Panc1 (cell line): ENCODE measurements at regions not wholly inside any gene's neighbourhood (a gene's known extent, or its start where the extent isn't known, plus 50 kb on each side); places are given as distances from the start of the nearest gene placed in this dataset.

Experiments
- ATAC-seq: fragments of 200-7000 bp; cut with Tn5 transposase; 2 replicates; pipeline ENCODE4 v1.9.1; 2020; ENCODE audit warnings: mild to moderate bottlenecking, moderate library complexity
- BruUV-seq: library from RNA; stranded (reverse); fragments of 400-500 nt; replicated peaks from 2 replicates; lab custom pipeline; 2021; lab: Mats Ljungman, UMichigan
- CTCF ChIA-PET: fragments of 300-600 bp; sonication (Branson Sonifier 250); formaldehyde crosslinking; loops from one replicate; lab custom pipeline; 2022; ENCODE audit warnings: antibody characterized with exemption; lab: Charles Lee
- POLR2A ChIA-PET: fragments of 300-600 bp; sonication (Branson Sonifier 250); formaldehyde crosslinking; loops from one replicate; lab custom pipeline; 2022; ENCODE audit warnings: antibody characterized with exemption; lab: Charles Lee
- DNase-seq: peaks from one replicate; pipeline ENCODE4 v3.0.0-alpha.2; 2010; ENCODE audit warnings: low read depth, low spot score
- H3K27ac ChIP-seq: 2 replicates; pipeline ENCODE4 v1.5.1; 2011; ENCODE audit warnings: mild to moderate bottlenecking, low read length, inconsistent platforms
- H3K27me3 ChIP-seq: fragments of 200-500 bp; sonication (Bioruptor generic); 2 replicates; pipeline ENCODE4 v1.6.0; 2014; ENCODE audit warnings: low read length, inconsistent platforms; ENCODE audit not compliant: control insufficient read depth, insufficient read depth
- H3K36me3 ChIP-seq: fragments of 200-500 bp; sonication (Bioruptor generic); 2 replicates; pipeline ENCODE4 v1.5.1; 2014; ENCODE audit warnings: inconsistent platforms, mild to moderate bottlenecking, low read length, moderate library complexity; ENCODE audit not compliant: control insufficient read depth, insufficient read depth
- H3K4me1 ChIP-seq: 2 replicates; pipeline ENCODE4 v1.5.1; 2011; ENCODE audit warnings: inconsistent platforms, mild to moderate bottlenecking, low read length, moderate library complexity; ENCODE audit not compliant: control insufficient read depth, insufficient read depth
- H3K4me3 ChIP-seq, 2 experiments: 2 replicates each; pipeline ENCODE4 v1.5.1; 2011 to 2012; ENCODE audit warnings: low read depth in 2 of 2, low read length in 2 of 2, mild to moderate bottlenecking in 2 of 2, inconsistent platforms in 1 of 2, moderate library complexity in 1 of 2
- H3K9me3 ChIP-seq: fragments of 200-500 bp; sonication (Bioruptor generic); 2 replicates; pipeline ENCODE4 v1.5.1; 2014; ENCODE audit warnings: low read depth, mild to moderate bottlenecking, inconsistent platforms, low read length, moderate library complexity; ENCODE audit not compliant: control insufficient read depth, insufficient read depth
- POLR2AphosphoS5 ChIP-seq: IDR thresholded peaks from 2 replicates; pipeline ENCODE4 v1.6.1; 2012; ENCODE audit warnings: mild to moderate bottlenecking, low read depth, low read length, moderate library complexity
- SIN3A ChIP-seq: IDR thresholded peaks from 2 replicates; pipeline ENCODE4 v1.6.1; 2012; ENCODE audit warnings: low read depth, mild to moderate bottlenecking, low read length, moderate library complexity, borderline replicate concordance; ENCODE audit not compliant: insufficient read depth
- TCF7L2 ChIP-seq: IDR thresholded peaks from 2 replicates; pipeline ENCODE4 v1.6.1; 2011; ENCODE audit warnings: mild to moderate bottlenecking, low read depth, low read length, inconsistent platforms
- in situ Hi-C: cut with HindIII; loops from 2 replicates; pipeline ENCODE4 v1.10.0; 2016; ENCODE audit warnings: low sequenced_read_pairs, low pct_unique_long_range_greater_than_20kb
- intact Hi-C: fragments of 100-400 bp; cut with micrococcal nuclease; formaldehyde crosslinking; loops from one replicate; pipeline ENCODE4 v1.10.0; 2022; ENCODE audit not compliant: unreplicated experiment
- TF ChIP-seq, protein P1 (sequence below): fragments of 450-650 bp; IDR thresholded peaks from 2 replicates; pipeline ENCODE4 v1.5.1; 2017; ENCODE audit warnings: mild to moderate bottlenecking
- TF ChIP-seq, protein P2 (sequence below), 2 experiments: IDR thresholded peaks; 2 replicates each; pipeline ENCODE4 v1.6.1; 2011 to 2012; ENCODE audit warnings: low read depth in 2 of 2, control low read depth in 1 of 2, low read length in 1 of 2, mild to moderate bottlenecking in 1 of 2, moderate library complexity in 1 of 2; ENCODE audit not compliant: insufficient read depth in 1 of 2

DNA sequence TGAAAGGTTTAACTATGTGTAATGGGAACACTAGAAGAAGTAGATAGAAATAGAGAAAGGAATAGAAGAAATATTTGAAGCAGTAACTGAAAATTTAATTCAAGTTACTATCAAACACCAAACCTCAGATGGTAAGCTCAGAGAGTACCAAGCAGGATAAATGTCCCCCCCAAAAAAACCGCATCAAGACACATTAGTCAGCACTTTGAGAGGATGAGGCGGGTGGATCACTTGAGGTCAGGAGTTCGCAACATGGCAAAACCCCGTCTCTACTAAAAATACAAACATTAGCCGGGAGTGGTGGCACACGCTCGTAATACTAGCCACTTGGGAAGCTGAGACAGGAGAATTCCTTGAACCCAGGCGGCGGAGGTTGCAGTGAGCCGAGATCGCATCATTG lies 253.1 kb downstream of the C6orf118 start:
- POLR2A ChIA-PET: no interaction called here
- no TSS peak for BruUV-seq
- CTCF ChIA-PET: no interaction called here

DNA sequence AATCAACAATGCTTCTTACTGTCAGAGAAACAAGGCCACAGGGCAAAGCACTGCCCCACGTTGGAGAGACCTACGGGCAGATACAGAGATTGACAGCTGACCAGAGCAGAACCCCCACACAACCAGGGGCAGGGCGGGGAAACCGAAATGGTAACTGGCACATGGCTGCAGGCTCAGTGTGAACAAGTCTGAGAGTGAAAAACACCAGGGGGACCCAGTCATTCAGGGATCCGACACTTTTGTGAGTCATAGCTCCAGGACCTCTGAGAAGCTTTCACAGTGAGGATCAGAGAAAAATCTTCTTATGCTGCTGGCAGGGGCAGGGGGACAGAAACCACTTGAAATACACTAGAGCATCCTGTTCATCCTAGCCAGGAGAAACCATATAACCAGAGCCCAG lies 254.2 kb downstream of the C6orf118 start:
- in situ Hi-C loops: no loop called here
- TF ChIP-seq, protein P1, sequence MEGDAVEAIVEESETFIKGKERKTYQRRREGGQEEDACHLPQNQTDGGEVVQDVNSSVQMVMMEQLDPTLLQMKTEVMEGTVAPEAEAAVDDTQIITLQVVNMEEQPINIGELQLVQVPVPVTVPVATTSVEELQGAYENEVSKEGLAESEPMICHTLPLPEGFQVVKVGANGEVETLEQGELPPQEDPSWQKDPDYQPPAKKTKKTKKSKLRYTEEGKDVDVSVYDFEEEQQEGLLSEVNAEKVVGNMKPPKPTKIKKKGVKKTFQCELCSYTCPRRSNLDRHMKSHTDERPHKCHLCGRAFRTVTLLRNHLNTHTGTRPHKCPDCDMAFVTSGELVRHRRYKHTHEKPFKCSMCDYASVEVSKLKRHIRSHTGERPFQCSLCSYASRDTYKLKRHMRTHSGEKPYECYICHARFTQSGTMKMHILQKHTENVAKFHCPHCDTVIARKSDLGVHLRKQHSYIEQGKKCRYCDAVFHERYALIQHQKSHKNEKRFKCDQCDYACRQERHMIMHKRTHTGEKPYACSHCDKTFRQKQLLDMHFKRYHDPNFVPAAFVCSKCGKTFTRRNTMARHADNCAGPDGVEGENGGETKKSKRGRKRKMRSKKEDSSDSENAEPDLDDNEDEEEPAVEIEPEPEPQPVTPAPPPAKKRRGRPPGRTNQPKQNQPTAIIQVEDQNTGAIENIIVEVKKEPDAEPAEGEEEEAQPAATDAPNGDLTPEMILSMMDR: no peak
- TF ChIP-seq TCF7L2: no peak
- TF ChIP-seq, protein P2, sequence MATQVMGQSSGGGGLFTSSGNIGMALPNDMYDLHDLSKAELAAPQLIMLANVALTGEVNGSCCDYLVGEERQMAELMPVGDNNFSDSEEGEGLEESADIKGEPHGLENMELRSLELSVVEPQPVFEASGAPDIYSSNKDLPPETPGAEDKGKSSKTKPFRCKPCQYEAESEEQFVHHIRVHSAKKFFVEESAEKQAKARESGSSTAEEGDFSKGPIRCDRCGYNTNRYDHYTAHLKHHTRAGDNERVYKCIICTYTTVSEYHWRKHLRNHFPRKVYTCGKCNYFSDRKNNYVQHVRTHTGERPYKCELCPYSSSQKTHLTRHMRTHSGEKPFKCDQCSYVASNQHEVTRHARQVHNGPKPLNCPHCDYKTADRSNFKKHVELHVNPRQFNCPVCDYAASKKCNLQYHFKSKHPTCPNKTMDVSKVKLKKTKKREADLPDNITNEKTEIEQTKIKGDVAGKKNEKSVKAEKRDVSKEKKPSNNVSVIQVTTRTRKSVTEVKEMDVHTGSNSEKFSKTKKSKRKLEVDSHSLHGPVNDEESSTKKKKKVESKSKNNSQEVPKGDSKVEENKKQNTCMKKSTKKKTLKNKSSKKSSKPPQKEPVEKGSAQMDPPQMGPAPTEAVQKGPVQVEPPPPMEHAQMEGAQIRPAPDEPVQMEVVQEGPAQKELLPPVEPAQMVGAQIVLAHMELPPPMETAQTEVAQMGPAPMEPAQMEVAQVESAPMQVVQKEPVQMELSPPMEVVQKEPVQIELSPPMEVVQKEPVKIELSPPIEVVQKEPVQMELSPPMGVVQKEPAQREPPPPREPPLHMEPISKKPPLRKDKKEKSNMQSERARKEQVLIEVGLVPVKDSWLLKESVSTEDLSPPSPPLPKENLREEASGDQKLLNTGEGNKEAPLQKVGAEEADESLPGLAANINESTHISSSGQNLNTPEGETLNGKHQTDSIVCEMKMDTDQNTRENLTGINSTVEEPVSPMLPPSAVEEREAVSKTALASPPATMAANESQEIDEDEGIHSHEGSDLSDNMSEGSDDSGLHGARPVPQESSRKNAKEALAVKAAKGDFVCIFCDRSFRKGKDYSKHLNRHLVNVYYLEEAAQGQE (IDR thresholded peaks at IDR 0.05; ENCODE audit: insufficient read depth in 1 of 2, low read depth in 2 of 2, low read length in 1 of 2): no peak
- TF ChIP-seq POLR2AphosphoS5: no peak
- TF ChIP-seq SIN3A: no peak
- DNase-seq: no peak
- H3K4me3 ChIP-seq: no peak overlapping the region
- CTCF ChIA-PET: no interaction called here
- no peak for ATAC-seq
- H3K27me3 ChIP-seq: no peaks in the 10 kb centered on the region
- no peaks in the 10 kb centered on the region for H3K9me3 ChIP-seq
- no peaks in the 10 kb centered on the region for H3K36me3 ChIP-seq
- POLR2A ChIA-PET: no interaction called here
- intact Hi-C loops: no loop called here
- H3K4me1 ChIP-seq: no peaks in the 10 kb centered on the region
- no TSS peak for BruUV-seq
- no peak overlapping the region for H3K27ac ChIP-seq

More for the DNA sequence above, 253.1 kb downstream of the C6orf118 start:
- Histone ChIP-seq H3K27me3 (no peaks in the 10 kb centered on the region), H3K27ac (no peak overlapping the region), H3K9me3 (no peaks in the 10 kb centered on the region), H3K4me1 (no peaks in the 10 kb centered on the region), H3K36me3 (no peaks in the 10 kb centered on the region), H3K4me3 (no peak overlapping the region)
- no peak for ATAC-seq
- in situ Hi-C loops (no loop called here), intact Hi-C loops (no loop called here)
- DNase-seq: no peak
- TF ChIP-seq TCF7L2: no peak
- no peak for TF ChIP-seq SIN3A
- TF ChIP-seq, protein P2 (IDR thresholded peaks at IDR 0.05; ENCODE audit: insufficient read depth in 1 of 2, low read depth in 2 of 2, low read length in 1 of 2): no peak
- TF ChIP-seq, protein P1: no peak
- TF ChIP-seq POLR2AphosphoS5: no peak
